ENCODE measurements at regions not wholly inside any gene's neighbourhood (a gene's known extent, or its start where the extent isn't known, plus 50 kb on each side); places are given as distances from the start of the nearest gene placed in this dataset.

GRCh38 chr2:192775459-192776262 is 580.9 kb upstream of the TMEFF2 start:
- Histone ChIP-seq H4K91ac (replicated peaks; ENCODE audit: insufficient read length, low read length) (no peak overlapping the region), H3K4me2 (ENCODE audit: insufficient read depth in 1 of 2, low read depth in 2 of 2, low read length in 2 of 2) (no peak overlapping the region), H2AFZ (ENCODE audit: low read length) (no peak overlapping the region), H4K5ac (ENCODE audit: insufficient read length, low read depth, low read length) (no peak overlapping the region), H2BK15ac (ENCODE audit: low read length) (no peak overlapping the region), H3K4me3 (ENCODE audit: extremely low read depth in 1 of 4, insufficient read depth in 2 of 4, low read depth in 3 of 4, low read length in 4 of 4) (no peak overlapping the region), H3K27ac (ENCODE audit: low read depth, low read length) (no peak overlapping the region), H3K79me1 (ENCODE audit: low read depth, low read length) (no peaks in the 10 kb centered on the region), H4K20me1 (replicated peaks in 1 of 2; ENCODE audit: control insufficient read depth in 1 of 2, insufficient read depth in 2 of 2, low read length in 2 of 2) (no peaks in the 10 kb centered on the region), H2BK12ac (ENCODE audit: low read depth, low read length) (no peak overlapping the region), H2BK120ac (replicated peaks; ENCODE audit: low read depth, low read length) (no peak overlapping the region), H3K18ac (ENCODE audit: extremely low read depth, low read length) (no peak overlapping the region), H3K27me3 (replicated peaks in 1 of 4; ENCODE audit: control insufficient read depth in 3 of 4, extremely low read depth in 1 of 4, insufficient read depth in 3 of 4, low read length in 3 of 4) (no peaks in the 10 kb centered on the region), H3K14ac (ENCODE audit: insufficient read length) (no peak overlapping the region), H3K23ac (ENCODE audit: insufficient read length) (no peak overlapping the region), H3K36me3 (ENCODE audit: control insufficient read depth in 2 of 4, insufficient read depth in 4 of 4, low read length in 3 of 4) (no peaks in the 10 kb centered on the region), H3K4me1 (replicated peaks in 1 of 4; ENCODE audit: control insufficient read depth in 3 of 4, insufficient read depth in 4 of 4, low read length in 3 of 4) (no peaks in the 10 kb centered on the region), H3K56ac (replicated peaks; ENCODE audit: insufficient read length, low read depth, low read length) (no peak overlapping the region), H3K9ac (replicated peaks in 1 of 4; ENCODE audit: extremely low read depth in 1 of 4, low read depth in 3 of 4, low read length in 3 of 4) (no peak overlapping the region), H3K9me3 (ENCODE audit: insufficient read depth in 2 of 2, low read depth in 1 of 2, low read length in 1 of 2) (peaks cover 0 to 2% of the 10 kb centered on the region in 2 experiments; a peak in 1 of 4 replicates), H2BK20ac (ENCODE audit: low read length) (no peak overlapping the region), H3K4ac (replicated peaks; ENCODE audit: insufficient read length, low read depth, low read length) (no peak overlapping the region), H2AK5ac (ENCODE audit: low read depth, low read length) (no peak overlapping the region), H4K8ac (ENCODE audit: extremely low read depth, insufficient read depth, low read length) (no peak overlapping the region), H3K79me2 (ENCODE audit: control insufficient read depth in 1 of 2, insufficient read depth in 2 of 2, low read length in 2 of 2) (no peaks in the 10 kb centered on the region), H3K23me2 (ENCODE audit: low read depth, low read length) (no peaks in the 10 kb centered on the region), H2BK5ac (ENCODE audit: low read depth, low read length) (no peak overlapping the region)
- CTCF ChIA-PET (ENCODE audit: partially characterized antibody): no interaction called here
- POLR2A ChIA-PET (ENCODE audit: partially characterized antibody): no interaction called here
- 91% methylated on average over 6 of the region's 6 CpGs; no CpG with 5 or more reads in 1 of the 2 experiments for WGBS, 2 experiments (ENCODE audit: extremely low coverage in 1 of 2, insufficient coverage in 1 of 2, insufficient read length in 1 of 2, insufficient replicate concordance in 2 of 2, low coverage in 1 of 2, low lambda C conversion rate in 2 of 2, missing lambda C conversion rate in 1 of 2)
- DNase-seq (ENCODE audit: low read depth in 1 of 2, low spot score in 2 of 2): no peak
- FAIRE-seq: no peak
- TF ChIP-seq RBBP5 (IDR thresholded peaks at IDR 0.05; ENCODE audit: borderline replicate concordance, low read depth, low read length) (no peak), TAF1 (IDR thresholded peaks at IDR 0.05; ENCODE audit: low read depth, low read length) (no peak), GABPA (IDR thresholded peaks at IDR 0.05; ENCODE audit: borderline replicate concordance, insufficient read depth, low read length) (no peak), SRF (IDR thresholded peaks at IDR 0.05; ENCODE audit: low read depth, low read length) (no peak), POLR2A (IDR thresholded peaks at IDR 0.05; ENCODE audit: control extremely low read depth in 1 of 2, low read depth in 2 of 2, low read length in 2 of 2) (no peak), TCF12 (IDR thresholded peaks at IDR 0.05; ENCODE audit: low read depth, low read length) (no peak), ASH2L (IDR thresholded peaks at IDR 0.05; ENCODE audit: low read length) (no peak), CBX5 (IDR thresholded peaks at IDR 0.05; ENCODE audit: low read depth, low read length) (no peak), ZNF274 (IDR thresholded peaks at IDR 0.05; ENCODE audit: borderline replicate concordance, extremely low read depth, low read length) (no peak), NANOG (IDR thresholded peaks at IDR 0.05; ENCODE audit: insufficient read depth, low read depth, low read length, poor library complexity, severe bottlenecking) (no peak), MAFK (IDR thresholded peaks at IDR 0.05; ENCODE audit: low read depth, low read length) (no peak), CBX8 (IDR thresholded peaks at IDR 0.05; ENCODE audit: borderline replicate concordance, low read depth, low read length) (no peak)
- TF ChIP-seq, protein P1, sequence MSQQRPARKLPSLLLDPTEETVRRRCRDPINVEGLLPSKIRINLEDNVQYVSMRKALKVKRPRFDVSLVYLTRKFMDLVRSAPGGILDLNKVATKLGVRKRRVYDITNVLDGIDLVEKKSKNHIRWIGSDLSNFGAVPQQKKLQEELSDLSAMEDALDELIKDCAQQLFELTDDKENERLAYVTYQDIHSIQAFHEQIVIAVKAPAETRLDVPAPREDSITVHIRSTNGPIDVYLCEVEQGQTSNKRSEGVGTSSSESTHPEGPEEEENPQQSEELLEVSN (IDR thresholded peaks at IDR 0.05): no peak
